Prostate gland (tissue), 2 donors: ENCODE measurements at regions not wholly inside any gene's neighbourhood (a gene's known extent, or its start where the extent isn't known, plus 50 kb on each side); places are given as distances from the start of the nearest gene placed in this dataset.
"Not testable (repeated sequence)": the region's sequence is repeated elsewhere in the genome, so short reads cannot be mapped to it uniquely, and the experiment has no call there.

Experiments used
- DNase-seq: peaks from one replicate; pipeline ENCODE4 v3.0.0-alpha.2; 2019; ENCODE audit warnings: low spot score
- H3K27ac ChIP-seq, 2 donors: fragments of 200-600 bp; sonication (generic); 2 replicates each; pipeline ENCODE4 v1.5.1; 2017 to 2019
- H3K27me3 ChIP-seq: fragments of 200-600 bp; sonication (generic); replicated peaks from 2 replicates; pipeline ENCODE4 v1.5.1; 2019; ENCODE audit not compliant: insufficient read depth
- H3K36me3 ChIP-seq, 2 donors: fragments of 200-600 bp; sonication (generic); 1 replicate in 1 of 2; 2 replicates in 1 of 2; pipeline versions ENCODE4 v1.5.1 to v1.8.1; 2017 to 2019
- H3K4me1 ChIP-seq: fragments of 200-600 bp; sonication (generic); replicated peaks from 2 replicates; pipeline ENCODE4 v1.5.1; 2019
- H3K4me3 ChIP-seq, 2 donors: fragments of 200-600 bp; sonication (generic); 2 replicates each; pipeline ENCODE4 v1.5.1; 2017 to 2019
- H3K9me3 ChIP-seq: fragments of 200-600 bp; sonication (generic); 2 replicates; pipeline ENCODE4 v1.5.1; 2017
- CTCF ChIP-seq, 4 experiments: fragments of 200-600 bp in 2 of 4; fragments of 450-650 bp in 2 of 4; sonication (generic) in 2 of 4; IDR thresholded peaks; 1 replicate in 3 of 4; 2 replicates in 1 of 4; pipeline ENCODE4 v1.5.1; 2016 to 2019; ENCODE audit warnings: antibody characterized with exemption in 4 of 4, mild to moderate bottlenecking in 2 of 4, moderate library complexity in 2 of 4
- POLR2A ChIP-seq: fragments of 450-650 bp; IDR thresholded peaks from one replicate; pipeline ENCODE4 v1.6.1; 2016; ENCODE audit warnings: antibody characterized with exemption, mild to moderate bottlenecking
- POLR2AphosphoS5 ChIP-seq: sonication (generic); formaldehyde crosslinking; IDR thresholded peaks from one replicate; pipeline ENCODE4 v1.6.1; 2017; ENCODE audit warnings: antibody characterized with exemption
- WGBS: methylation state at CpG from one replicate; pipeline ENCODE4 v1.1.5; 2018; 5-methylcytosine and 5-hydroxymethylcytosine counted together
- intact Hi-C: fragments of 100-400 bp; cut with DNase I; formaldehyde crosslinking; loops from one replicate; pipeline ENCODE4 v1.14.2; 2022

GRCh38 chr19:30254789-30255188 lies 117.4 kb upstream of the ZNF536 start:
- 79% methylated on average over 5 of the region's 5 CpGs for WGBS
- TF ChIP-seq CTCF (IDR thresholded peaks at IDR 0.05) (no peak), POLR2AphosphoS5 (no peak), POLR2A (no peak)
- no peaks in the 10 kb centered on the region for H3K4me1 ChIP-seq
- no peak overlapping the region for H3K4me3 ChIP-seq
- H3K27me3 ChIP-seq = peaks cover 4% of the 10 kb centered on the region
- H3K27ac ChIP-seq = no peak overlapping the region
- no peaks in the 10 kb centered on the region for H3K36me3 ChIP-seq
- intact Hi-C loops = no loop called here
- DNase-seq = no peak
- no peaks in the 10 kb centered on the region for H3K9me3 ChIP-seq

DNA sequence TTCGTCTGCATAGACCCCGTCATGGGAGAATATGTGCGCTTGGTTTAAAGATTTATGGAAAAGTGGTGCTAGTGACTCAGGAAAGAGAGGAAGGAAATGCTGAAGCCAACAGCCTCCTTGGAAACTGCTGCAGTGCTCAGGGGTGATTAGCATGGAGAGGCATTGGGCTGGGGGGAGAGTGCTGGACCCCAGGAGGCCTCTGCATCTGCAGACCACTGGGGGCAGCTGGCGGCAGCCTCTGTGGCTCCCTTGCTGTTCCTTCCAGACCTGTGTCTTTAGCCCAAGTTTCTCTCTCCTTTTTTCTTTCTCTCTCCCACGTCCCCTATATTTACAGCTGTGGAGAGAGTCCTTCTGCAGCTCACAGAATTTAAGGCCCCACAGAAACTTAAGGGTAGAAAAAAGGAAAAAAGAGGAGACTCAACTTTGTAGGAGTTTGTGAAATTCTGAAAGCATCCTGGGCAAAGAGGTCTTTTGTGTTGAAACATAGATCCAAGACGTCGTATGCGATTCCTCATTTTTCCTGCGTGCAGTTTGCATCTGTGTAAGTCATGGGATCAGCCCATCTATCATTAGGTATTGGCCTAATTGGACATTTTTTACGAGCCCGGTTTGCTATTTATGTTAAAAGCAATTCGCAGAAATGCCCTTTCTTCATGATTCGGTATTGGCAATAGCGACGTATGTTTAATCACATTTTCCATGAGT lies 116.2 kb upstream of the ZNF536 start:
- Histone ChIP-seq H3K4me3 (no peak overlapping the region), H3K4me1 (no peaks in the 10 kb centered on the region), H3K27ac (no peak overlapping the region), H3K9me3 (no peaks in the 10 kb centered on the region), H3K36me3 (no peaks in the 10 kb centered on the region), H3K27me3 (peaks cover 4% of the 10 kb centered on the region)
- TF ChIP-seq CTCF (IDR thresholded peaks at IDR 0.05) (no peak), POLR2A (no peak), POLR2AphosphoS5 (no peak)
- no peak for DNase-seq
- 64% methylated on average over 15 of the region's 15 CpGs for WGBS
- intact Hi-C loops = no loop called here

- H3K4me1 ChIP-seq = no peaks in the 10 kb centered on the region
- no peak for DNase-seq
- no peak overlapping the region for H3K27ac ChIP-seq
- H3K36me3 ChIP-seq = no peaks in the 10 kb centered on the region
- TF ChIP-seq POLR2AphosphoS5 (no peak), CTCF (IDR thresholded peaks at IDR 0.05) (no peak), POLR2A (no peak)
- no peak overlapping the region for H3K4me3 ChIP-seq
- WGBS = 41% methylated on average over 7 of the region's 7 CpGs
- no peaks in the 10 kb centered on the region for H3K9me3 ChIP-seq
- intact Hi-C loops = no loop called here
- H3K27me3 ChIP-seq = peaks cover 4% of the 10 kb centered on the region
Measured at GRCh38 chr19:30256496-30256850, 115.7 kb upstream of the ZNF536 start.

- Histone ChIP-seq H3K4me3 (no peak overlapping the region), H3K27me3 (peaks cover 3% of the 10 kb centered on the region), H3K4me1 (no peaks in the 10 kb centered on the region), H3K36me3 (no peaks in the 10 kb centered on the region), H3K9me3 (no peaks in the 10 kb centered on the region), H3K27ac (no peak overlapping the region)
- intact Hi-C loops = no loop called here
- TF ChIP-seq POLR2AphosphoS5 (no peak), CTCF (IDR thresholded peaks at IDR 0.05) (no peak), POLR2A (no peak)
- 38% methylated on average over 6 of the region's 6 CpGs for WGBS
- no peak for DNase-seq
Measured at GRCh38 chr19:30263830-30264381, 108.3 kb upstream of the ZNF536 start.

- WGBS = 91% methylated on average over 2 of the region's 2 CpGs
- H3K27me3 ChIP-seq, H3K9me3 ChIP-seq, H3K36me3 ChIP-seq, H3K4me3 ChIP-seq, intact Hi-C loops, DNase-seq, H3K4me1 ChIP-seq, H3K27ac ChIP-seq: not testable (repeated sequence)
Measured at GRCh38 chr19:30265918-30266317, 106.3 kb upstream of the ZNF536 start.
